Suppressor macrophage treated with lipopolysaccharide for 1 hour (primary cell): ENCODE measurements at regions not wholly inside any gene's neighbourhood (a gene's known extent, or its start where the extent isn't known, plus 50 kb on each side); places are given as distances from the start of the nearest gene placed in this dataset.

ENCODE experiments used
- DNase-seq, 3 donors: peaks; one replicate each; pipeline ENCODE4 v3.0.0-alpha.2; 2020 to 2022

GRCh38 chr11:70810133-70810532, 411.8 kb downstream of the CTTN start:
- DNase-seq = no peak

GRCh38 chr11:70810681-70811080, 412.4 kb downstream of the CTTN start:
- no peak for DNase-seq

GRCh38 chr11:70811483-70811882, 413.2 kb downstream of the CTTN start:
- no peak for DNase-seq

GRCh38 chr11:70811915-70812314, 413.6 kb downstream of the CTTN start:
- DNase-seq = no peak

DNA sequence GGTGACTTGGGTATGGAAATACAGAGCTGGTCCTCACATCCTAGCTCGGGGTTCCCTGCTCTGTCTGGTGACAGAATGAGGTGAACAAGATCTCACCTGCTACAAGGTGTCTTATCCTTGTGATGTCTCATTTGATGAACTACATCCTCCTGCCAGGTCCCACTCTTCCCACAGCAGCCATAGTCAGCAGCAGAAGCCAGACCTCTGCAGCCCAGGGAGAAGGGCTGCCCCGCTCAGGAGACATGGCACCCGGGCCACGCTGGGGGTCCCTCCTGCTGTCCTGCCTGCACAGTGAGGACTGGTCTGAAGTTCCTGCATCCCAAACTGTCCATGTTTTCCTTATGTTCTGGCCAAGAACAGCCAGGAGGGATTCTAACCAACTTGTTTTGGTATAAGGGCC, 414.1 kb downstream of the CTTN start:
- DNase-seq = no peak

DNA sequence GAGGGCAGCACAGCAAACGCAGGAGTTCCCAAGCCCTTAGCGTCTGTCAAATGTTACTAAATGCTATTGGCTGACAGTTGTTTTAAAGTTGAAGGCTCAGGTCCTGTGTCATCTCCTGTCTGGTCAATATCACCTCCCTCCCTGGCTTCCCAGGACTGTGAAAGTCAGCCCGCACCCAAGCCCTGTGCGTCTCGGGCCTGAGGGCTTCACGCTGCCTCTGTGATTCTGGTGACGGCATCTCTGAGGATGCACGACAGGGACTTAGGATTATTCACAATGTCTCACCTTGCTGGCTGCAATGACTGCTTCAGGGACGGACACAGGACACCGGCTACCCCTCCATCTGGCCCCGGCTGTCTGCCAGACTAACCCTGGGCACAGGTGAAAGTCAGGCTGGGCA, 415.3 kb downstream of the CTTN start:
- no peak for DNase-seq

DNA sequence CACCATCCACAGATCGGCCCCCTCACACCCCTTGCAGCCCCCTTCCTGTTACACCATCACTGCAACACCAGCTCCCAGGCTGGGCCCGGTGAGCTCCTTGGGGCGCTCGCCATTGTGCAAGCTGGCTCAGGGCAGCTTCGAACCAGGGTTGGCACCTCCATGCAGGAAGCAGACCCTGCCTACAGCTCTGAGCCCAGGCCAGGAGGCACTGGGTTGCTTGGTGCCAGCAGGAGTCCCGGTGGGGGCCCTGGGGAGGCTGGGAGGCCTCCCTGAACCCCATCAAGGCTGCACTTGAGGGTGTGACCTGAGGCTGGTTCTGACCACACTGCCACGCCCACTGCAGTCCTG, 417.1 kb downstream of the CTTN start:
- DNase-seq = no peak

DNA sequence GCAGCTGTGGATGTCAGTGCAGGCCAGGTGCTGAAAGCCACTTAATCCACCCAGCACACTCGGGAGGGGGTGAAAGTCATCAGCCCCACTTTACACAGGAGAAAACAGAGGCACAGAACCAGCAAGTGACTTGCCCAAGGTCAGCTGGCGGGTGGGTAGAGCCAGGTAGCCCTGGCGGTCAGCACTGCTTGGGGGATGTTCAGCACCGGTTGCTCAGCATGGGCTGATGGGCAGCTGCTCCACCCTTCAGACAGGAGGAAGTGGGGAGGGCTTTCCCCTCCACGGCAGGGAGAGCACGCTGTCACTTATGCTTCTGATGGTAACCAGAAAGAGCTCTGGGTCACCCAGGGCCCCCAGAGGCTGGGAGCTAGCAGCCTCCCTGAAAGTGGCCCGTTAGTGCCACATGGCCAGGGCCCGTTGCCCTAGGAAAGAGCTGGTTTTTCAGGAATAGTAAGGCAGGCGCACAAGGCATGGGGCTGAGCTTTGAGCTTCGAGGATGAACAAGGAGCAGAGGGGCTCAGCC, 417.9 kb downstream of the CTTN start:
- no peak for DNase-seq

DNA sequence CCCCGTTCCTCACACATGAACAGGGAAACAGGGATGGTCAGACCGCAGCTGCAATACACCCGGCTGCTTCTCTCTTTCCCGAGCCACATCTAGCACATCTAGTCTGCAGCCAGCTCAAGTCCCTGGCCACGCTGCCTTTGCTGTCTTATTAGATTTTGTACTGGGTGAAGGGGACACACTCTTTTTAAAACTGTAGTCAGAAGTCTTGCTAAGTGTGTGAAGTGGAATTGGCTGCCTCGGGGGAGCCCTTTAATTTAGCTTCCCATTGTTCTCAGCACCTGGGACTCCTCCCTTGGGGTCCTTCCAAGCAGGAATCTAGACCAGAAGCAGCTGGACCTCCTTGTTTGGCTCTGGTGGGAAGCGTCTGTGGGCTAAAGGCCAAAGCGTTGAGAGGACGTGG, 420.0 kb downstream of the CTTN start:
- no peak for DNase-seq

DNA sequence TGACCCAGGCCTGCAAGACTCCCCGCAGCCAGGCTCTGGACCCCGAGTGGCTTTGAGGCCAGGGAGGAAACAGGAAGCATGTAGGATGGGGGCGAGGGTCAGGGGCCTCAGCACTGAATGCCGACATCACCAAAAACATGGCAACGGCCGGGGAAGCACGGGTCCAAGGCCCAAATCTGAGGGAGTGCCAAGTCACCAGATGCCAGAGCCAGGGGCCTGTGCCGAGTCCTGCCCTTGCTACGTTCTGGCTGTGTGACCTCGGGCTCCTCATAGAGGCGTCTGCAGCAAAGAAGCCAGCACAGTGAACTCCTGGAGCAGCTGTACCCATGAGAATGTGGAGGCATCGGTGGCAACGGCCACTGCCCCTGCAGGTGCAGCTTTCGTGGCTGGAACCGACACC, 420.7 kb downstream of the CTTN start:
- no peak for DNase-seq

- DNase-seq = no peak
Measured at GRCh38 chr11:70820311-70820710, 422.0 kb downstream of the CTTN start.

GRCh38 chr11:70820712-70821111, 422.4 kb downstream of the CTTN start:
- DNase-seq = no peak

- no peak for DNase-seq
Measured at GRCh38 chr11:70823771-70824170, 425.4 kb downstream of the CTTN start.

DNA sequence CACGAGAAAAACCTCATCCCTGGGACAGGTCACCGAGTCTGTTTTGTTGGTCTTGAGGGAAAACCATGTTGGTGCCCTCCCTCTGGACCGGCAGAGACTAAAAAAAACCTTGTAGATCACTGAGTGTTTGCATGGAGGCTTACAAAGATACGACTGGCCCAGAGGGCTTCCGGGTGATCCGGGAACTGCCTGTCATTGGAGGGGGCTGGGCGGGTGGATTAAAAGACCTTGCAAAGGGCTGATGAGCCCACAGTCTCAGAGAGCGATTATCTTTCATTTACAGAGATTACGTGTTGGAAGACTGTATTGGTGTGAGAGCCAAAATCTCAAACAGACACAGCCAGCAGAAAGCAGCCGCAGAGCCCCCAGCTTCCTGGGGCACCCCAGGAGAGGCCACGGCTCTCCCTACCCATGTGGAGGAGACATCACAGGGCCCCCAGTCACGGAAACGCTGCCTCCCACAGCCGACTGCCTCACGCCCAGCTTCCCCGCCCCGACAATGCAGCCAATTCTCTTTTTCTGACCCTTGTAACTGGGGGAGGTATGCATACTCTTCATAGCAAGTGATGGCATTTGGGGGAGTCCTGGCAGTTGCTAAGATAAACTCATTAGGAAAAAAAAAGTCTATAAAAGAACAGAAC, 426.4 kb downstream of the CTTN start:
- DNase-seq = no peak

GRCh38 chr11:70825893-70826540, 426.4 kb downstream of the SHANK2 start:
- no peak for DNase-seq

- DNase-seq = no peak
Measured at GRCh38 chr11:70826541-70827335, 425.6 kb downstream of the SHANK2 start.

DNA sequence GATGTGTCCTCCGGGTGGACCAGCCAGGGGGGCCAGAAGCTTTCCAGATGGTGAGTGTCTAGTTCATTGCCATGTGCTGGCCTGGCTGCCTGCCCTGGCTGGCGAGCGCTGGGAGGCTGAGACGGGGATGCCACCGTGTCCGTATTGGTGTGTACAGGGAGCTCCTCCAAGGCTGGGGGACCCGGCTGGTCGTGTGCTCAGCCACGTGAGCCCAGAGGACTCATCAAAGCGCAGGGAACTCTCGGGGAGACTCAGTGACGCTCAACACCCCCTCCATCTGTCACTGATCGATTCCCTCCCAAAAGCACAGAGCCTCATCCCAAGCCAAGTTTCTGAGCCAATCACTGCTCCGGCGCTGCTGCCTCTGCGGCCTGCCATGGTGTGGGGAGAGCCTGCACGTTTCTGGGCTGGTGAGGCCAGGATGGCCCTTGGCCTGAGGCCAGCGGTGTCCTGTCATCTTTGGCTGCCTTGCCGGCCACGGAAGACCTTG, 423.7 kb downstream of the SHANK2 start:
- DNase-seq = no peak

- no peak for DNase-seq
Measured at GRCh38 chr11:70829134-70829885, 423.1 kb downstream of the SHANK2 start.

GRCh38 chr11:70829886-70830272, 422.5 kb downstream of the SHANK2 start:
- no peak for DNase-seq

- DNase-seq = no peak
Measured at GRCh38 chr11:70833011-70833410, 419.4 kb downstream of the SHANK2 start.

GRCh38 chr11:70833554-70833953, 418.8 kb downstream of the SHANK2 start:
- DNase-seq = no peak

DNA sequence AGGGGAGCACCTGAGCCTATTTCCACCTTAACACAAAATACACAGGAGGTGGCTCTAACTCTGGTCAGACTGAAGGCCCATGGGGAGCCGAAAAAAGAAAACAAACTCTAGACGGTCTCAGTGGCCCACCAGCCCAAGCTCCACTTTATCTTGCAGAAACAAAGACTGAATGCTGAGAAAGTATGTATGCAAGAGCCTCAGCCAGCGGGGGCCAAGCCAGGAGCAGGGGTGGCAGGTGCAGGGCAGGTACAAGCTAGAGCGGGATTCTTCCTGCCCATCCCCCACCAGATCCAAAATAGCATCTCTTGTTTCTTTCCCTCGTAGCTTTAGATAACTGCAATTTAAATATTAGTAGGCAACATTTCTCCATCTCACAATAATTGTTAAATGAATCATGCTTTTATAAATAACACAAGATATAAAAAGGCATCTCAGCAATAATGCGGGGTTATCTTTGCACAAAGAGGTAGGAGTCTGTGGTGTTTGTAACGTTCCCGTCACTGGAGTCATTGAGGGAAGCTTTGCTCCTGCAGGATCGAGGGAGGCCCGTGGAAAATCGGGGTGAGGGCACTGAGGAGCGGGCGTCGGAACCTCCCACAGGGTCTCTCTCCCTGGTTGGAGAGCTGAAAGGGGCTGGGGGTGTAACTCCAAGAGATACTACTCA, 418.0 kb downstream of the SHANK2 start:
- no peak for DNase-seq
